ENCODE measurements at regions not wholly inside any gene's neighbourhood (a gene's known extent, or its start where the extent isn't known, plus 50 kb on each side); places are given as distances from the start of the nearest gene placed in this dataset.
"Not testable (repeated sequence)": the region's sequence is repeated elsewhere in the genome, so short reads cannot be mapped to it uniquely, and the experiment has no call there.

- TF ChIP-seq POLR2A (IDR thresholded peaks at IDR 0.05; ENCODE audit: extremely low read depth, insufficient read length), result no peak
- no peak for TF ChIP-seq CTCF (IDR thresholded peaks at IDR 0.05; ENCODE audit: low read depth, low read length)
- TF ChIP-seq MAX (IDR thresholded peaks at IDR 0.05; ENCODE audit: low read depth, low read length), result no peak
- no peak for TF ChIP-seq MYC (IDR thresholded peaks at IDR 0.05; ENCODE audit: low read depth, low read length)
- no peak overlapping the region for H3K4me3 ChIP-seq (ENCODE audit: low read depth, low read length)
- no peak for DNase-seq (ENCODE audit: low read depth)
Observed at GRCh38 chr7:4527988-4528636, 154.0 kb upstream of the FOXK1 start.

DNA sequence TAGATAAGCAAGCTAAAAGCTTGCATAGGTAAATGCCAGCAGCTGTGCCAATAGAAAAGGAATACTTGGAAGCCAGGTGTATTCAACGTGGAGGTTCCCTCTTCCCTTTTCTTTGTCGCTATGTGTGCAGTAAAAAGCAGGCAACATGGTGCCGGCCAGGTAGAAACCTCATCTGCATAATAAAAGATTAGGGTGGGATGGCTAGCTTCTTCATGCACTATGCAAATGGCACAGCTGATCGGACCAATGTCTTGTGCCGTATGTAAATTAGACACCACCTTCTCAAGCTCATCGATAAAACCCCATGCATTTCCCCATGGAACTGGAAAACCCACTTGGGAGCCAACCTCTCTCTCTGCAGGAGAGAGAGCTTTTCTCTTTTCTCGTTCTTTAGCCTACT, 150.9 kb upstream of the FOXK1 start:
- no peak overlapping the region for H3K4me3 ChIP-seq (ENCODE audit: low read depth, low read length)
- TF ChIP-seq MYC (IDR thresholded peaks at IDR 0.05; ENCODE audit: low read depth, low read length) (no peak), POLR2A (IDR thresholded peaks at IDR 0.05; ENCODE audit: extremely low read depth, insufficient read length) (no peak), CTCF (IDR thresholded peaks at IDR 0.05; ENCODE audit: low read depth, low read length) (no peak), MAX (IDR thresholded peaks at IDR 0.05; ENCODE audit: low read depth, low read length) (no peak)
- DNase-seq (ENCODE audit: low read depth), result no peak

GRCh38 chr7:4533339-4533738, 148.8 kb upstream of the FOXK1 start:
- DNase-seq (ENCODE audit: low read depth); H3K4me3 ChIP-seq (ENCODE audit: low read depth, low read length): not testable (repeated sequence)

GRCh38 chr7:4549681-4550080, 132.4 kb upstream of the FOXK1 start:
- no peak for DNase-seq (ENCODE audit: low read depth)

GRCh38 chr7:4550117-4550516, 132.0 kb upstream of the FOXK1 start:
- DNase-seq (ENCODE audit: low read depth), result no peak
- no peak overlapping the region for H3K4me3 ChIP-seq (ENCODE audit: low read depth, low read length)
- TF ChIP-seq POLR2A (IDR thresholded peaks at IDR 0.05; ENCODE audit: extremely low read depth, insufficient read length) (no peak), MAX (IDR thresholded peaks at IDR 0.05; ENCODE audit: low read depth, low read length) (no peak), CTCF (IDR thresholded peaks at IDR 0.05; ENCODE audit: low read depth, low read length) (no peak), MYC (IDR thresholded peaks at IDR 0.05; ENCODE audit: low read depth, low read length) (no peak)

More at GRCh38 chr7:4549681-4550080, 132.4 kb upstream of the FOXK1 start:
- H3K4me3 ChIP-seq (ENCODE audit: low read depth, low read length), result no peak overlapping the region
- TF ChIP-seq CTCF (IDR thresholded peaks at IDR 0.05; ENCODE audit: low read depth, low read length) (no peak), MYC (IDR thresholded peaks at IDR 0.05; ENCODE audit: low read depth, low read length) (no peak), POLR2A (IDR thresholded peaks at IDR 0.05; ENCODE audit: extremely low read depth, insufficient read length) (no peak), MAX (IDR thresholded peaks at IDR 0.05; ENCODE audit: low read depth, low read length) (no peak)

GRCh38 chr7:4552985-4553384, 129.1 kb upstream of the FOXK1 start:
- TF ChIP-seq POLR2A (IDR thresholded peaks at IDR 0.05; ENCODE audit: extremely low read depth, insufficient read length), result no peak
- no peak for TF ChIP-seq MYC (IDR thresholded peaks at IDR 0.05; ENCODE audit: low read depth, low read length)
- no peak for TF ChIP-seq CTCF (IDR thresholded peaks at IDR 0.05; ENCODE audit: low read depth, low read length)
- no peak for TF ChIP-seq MAX (IDR thresholded peaks at IDR 0.05; ENCODE audit: low read depth, low read length)
- H3K4me3 ChIP-seq (ENCODE audit: low read depth, low read length), result no peak overlapping the region
- no peak for DNase-seq (ENCODE audit: low read depth)

All from NB4 (cell line).